Astrocyte of the spinal cord (primary cell): ENCODE measurements at regions not wholly inside any gene's neighbourhood (a gene's known extent, or its start where the extent isn't known, plus 50 kb on each side); places are given as distances from the start of the nearest gene placed in this dataset.

Experiments
- DNase-seq: peaks from one replicate; pipeline ENCODE4 v3.0.0; 2011; ENCODE audit warnings: low read depth, low spot score
- H3K4me3 ChIP-seq: 2 replicates; pipeline ENCODE4 v1.5.1; 2011; ENCODE audit warnings: low read depth, mild to moderate bottlenecking, low read length, moderate library complexity
- in situ Hi-C: cut with HindIII; loops from 2 replicates; pipeline ENCODE4 v1.10.0; 2017; ENCODE audit warnings: low sequenced_read_pairs
- TF ChIP-seq, protein P1 (sequence below): IDR thresholded peaks from 2 replicates; pipeline ENCODE4 v1.5.1; 2012; ENCODE audit warnings: low read depth, mild to moderate bottlenecking, low read length, inconsistent platforms

GRCh38 chr12:84689638-84690037, 223.0 kb downstream of the SLC6A15 start:
- H3K4me3 ChIP-seq: no peak overlapping the region
- in situ Hi-C loops: no loop called here
- TF ChIP-seq, protein P1, sequence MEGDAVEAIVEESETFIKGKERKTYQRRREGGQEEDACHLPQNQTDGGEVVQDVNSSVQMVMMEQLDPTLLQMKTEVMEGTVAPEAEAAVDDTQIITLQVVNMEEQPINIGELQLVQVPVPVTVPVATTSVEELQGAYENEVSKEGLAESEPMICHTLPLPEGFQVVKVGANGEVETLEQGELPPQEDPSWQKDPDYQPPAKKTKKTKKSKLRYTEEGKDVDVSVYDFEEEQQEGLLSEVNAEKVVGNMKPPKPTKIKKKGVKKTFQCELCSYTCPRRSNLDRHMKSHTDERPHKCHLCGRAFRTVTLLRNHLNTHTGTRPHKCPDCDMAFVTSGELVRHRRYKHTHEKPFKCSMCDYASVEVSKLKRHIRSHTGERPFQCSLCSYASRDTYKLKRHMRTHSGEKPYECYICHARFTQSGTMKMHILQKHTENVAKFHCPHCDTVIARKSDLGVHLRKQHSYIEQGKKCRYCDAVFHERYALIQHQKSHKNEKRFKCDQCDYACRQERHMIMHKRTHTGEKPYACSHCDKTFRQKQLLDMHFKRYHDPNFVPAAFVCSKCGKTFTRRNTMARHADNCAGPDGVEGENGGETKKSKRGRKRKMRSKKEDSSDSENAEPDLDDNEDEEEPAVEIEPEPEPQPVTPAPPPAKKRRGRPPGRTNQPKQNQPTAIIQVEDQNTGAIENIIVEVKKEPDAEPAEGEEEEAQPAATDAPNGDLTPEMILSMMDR: no peak
- DNase-seq: no peak

GRCh38 chr12:84685379-84685778, 227.2 kb downstream of the SLC6A15 start:
- in situ Hi-C loops: no loop called here
- TF ChIP-seq, protein P1: no peak
- no peak overlapping the region for H3K4me3 ChIP-seq
- no peak for DNase-seq

- TF ChIP-seq, protein P1: no peak
- no peak for DNase-seq
- in situ Hi-C loops: no loop called here
- no peak overlapping the region for H3K4me3 ChIP-seq
Measured at GRCh38 chr12:84676787-84677186, 235.8 kb downstream of the SLC6A15 start.

- DNase-seq: peak; percentile 43
- TF ChIP-seq, protein P1: no peak
- in situ Hi-C loops: no loop called here
- H3K4me3 ChIP-seq: no peak overlapping the region
Measured at GRCh38 chr12:84661786-84662185, 250.8 kb downstream of the SLC6A15 start.

- TF ChIP-seq, protein P1: no peak
- in situ Hi-C loops: no loop called here
- DNase-seq: no peak
- no peak overlapping the region for H3K4me3 ChIP-seq
Measured at GRCh38 chr12:84660139-84660538, 252.5 kb downstream of the SLC6A15 start.

DNA sequence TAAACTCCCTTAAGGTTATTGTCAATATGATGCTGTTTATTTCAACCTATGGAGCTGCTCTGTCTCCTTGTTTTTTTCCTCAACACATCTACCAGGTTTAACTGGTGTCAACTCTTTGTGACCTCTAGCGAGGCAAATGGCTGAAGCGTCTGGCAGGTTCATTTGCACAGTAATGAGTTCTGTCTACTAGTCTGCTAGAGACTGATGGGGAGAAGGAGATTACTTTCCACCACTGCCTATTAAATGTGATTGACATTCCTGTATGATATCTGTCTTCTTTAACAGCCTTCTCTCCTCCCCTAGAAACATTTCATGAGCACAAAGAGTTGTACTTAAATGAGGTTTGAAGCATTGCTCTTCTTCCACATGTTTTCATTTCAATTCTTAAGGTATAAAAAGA, 253.7 kb downstream of the SLC6A15 start:
- TF ChIP-seq, protein P1: no peak
- no peak overlapping the region for H3K4me3 ChIP-seq
- in situ Hi-C loops: no loop called here
- DNase-seq: no peak

DNA sequence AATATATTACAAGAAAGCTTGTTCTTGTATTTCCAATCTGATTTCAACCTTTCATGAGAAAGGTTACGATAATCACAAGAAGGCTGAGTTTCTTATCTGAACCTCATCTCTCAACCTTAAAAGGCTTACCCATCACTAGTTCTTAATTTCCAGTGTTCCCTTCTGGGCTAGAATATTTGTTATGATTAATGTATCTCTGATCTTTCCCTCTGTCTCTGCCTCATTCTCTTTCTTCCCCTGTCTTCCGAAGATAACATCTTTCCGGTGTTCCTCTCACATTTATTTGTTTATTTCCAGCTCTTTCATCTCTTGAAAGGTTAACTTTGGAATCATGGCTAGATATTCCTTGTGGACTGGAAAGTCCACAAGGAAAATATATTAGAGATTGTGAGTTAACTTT, 255.9 kb downstream of the SLC6A15 start:
- no peak overlapping the region for H3K4me3 ChIP-seq
- in situ Hi-C loops: no loop called here
- DNase-seq: no peak
- TF ChIP-seq, protein P1: no peak
